ENCODE measurements at regions not wholly inside any gene's neighbourhood (a gene's known extent, or its start where the extent isn't known, plus 50 kb on each side); places are given as distances from the start of the nearest gene placed in this dataset.

GRCh38 chr21:15160136-15160535 lies 95.3 kb upstream of the NRIP1 start:
- no peak for DNase-seq (ENCODE audit: low read depth in 1 of 2, low spot score in 1 of 2)
- no peak for TF ChIP-seq SPI1 (IDR thresholded peaks at IDR 0.05; ENCODE audit: borderline replicate concordance, low read depth)
- no peak for TF ChIP-seq GABPA (IDR thresholded peaks at IDR 0.05; ENCODE audit: low read depth)
- TF ChIP-seq REST (IDR thresholded peaks at IDR 0.05; ENCODE audit: insufficient replicate concordance, low read depth) = no peak
- H3K27ac ChIP-seq (replicated peaks) = no peak overlapping the region
- no peak overlapping the region for H3K4me3 ChIP-seq (replicated peaks; ENCODE audit: insufficient read depth, low read length)
- no peaks in the 10 kb centered on the region for H3K27me3 ChIP-seq (ENCODE audit: insufficient read depth, poor library complexity, severe bottlenecking)

GRCh38 chr21:15162921-15163320 lies 98.1 kb upstream of the NRIP1 start:
- no peak for DNase-seq (ENCODE audit: low read depth in 1 of 2, low spot score in 1 of 2)

GRCh38 chr21:15164273-15164672 lies 99.5 kb upstream of the NRIP1 start:
- H3K4me3 ChIP-seq (replicated peaks; ENCODE audit: insufficient read depth, low read length) = no peak overlapping the region
- TF ChIP-seq POLR2AphosphoS5 (IDR thresholded peaks at IDR 0.05; ENCODE audit: low read depth) (no peak), REST (IDR thresholded peaks at IDR 0.05; ENCODE audit: insufficient replicate concordance, low read depth) (no peak), CTCF (IDR thresholded peaks at IDR 0.05; ENCODE audit: insufficient read depth, low read length) (no peak), SPI1 (IDR thresholded peaks at IDR 0.05; ENCODE audit: borderline replicate concordance, low read depth) (no peak), GABPA (IDR thresholded peaks at IDR 0.05; ENCODE audit: low read depth) (no peak)
- DNase-seq (ENCODE audit: low read depth in 1 of 2, low spot score in 1 of 2) = no peak
- H3K27ac ChIP-seq (replicated peaks) = no peak overlapping the region
- no peaks in the 10 kb centered on the region for H3K27me3 ChIP-seq (ENCODE audit: insufficient read depth, poor library complexity, severe bottlenecking)

More at GRCh38 chr21:15162921-15163320, 98.1 kb upstream of the NRIP1 start:
- TF ChIP-seq REST (IDR thresholded peaks at IDR 0.05; ENCODE audit: insufficient replicate concordance, low read depth) = no peak
- TF ChIP-seq POLR2AphosphoS5 (IDR thresholded peaks at IDR 0.05; ENCODE audit: low read depth) = no peak
- TF ChIP-seq SPI1 (IDR thresholded peaks at IDR 0.05; ENCODE audit: borderline replicate concordance, low read depth) = no peak
- no peak for TF ChIP-seq CTCF (IDR thresholded peaks at IDR 0.05; ENCODE audit: insufficient read depth, low read length)
- TF ChIP-seq GABPA (IDR thresholded peaks at IDR 0.05; ENCODE audit: low read depth) = no peak
- H3K27ac ChIP-seq (replicated peaks) = no peak overlapping the region
- H3K27me3 ChIP-seq (ENCODE audit: insufficient read depth, poor library complexity, severe bottlenecking) = no peaks in the 10 kb centered on the region
- no peak overlapping the region for H3K4me3 ChIP-seq (replicated peaks; ENCODE audit: insufficient read depth, low read length)
